Loucy (cell line): ENCODE measurements at regions not wholly inside any gene's neighbourhood (a gene's known extent, or its start where the extent isn't known, plus 50 kb on each side); places are given as distances from the start of the nearest gene placed in this dataset.

Source experiments
- H2AFZ ChIP-seq: fragments of 200-600 bp; sonication (generic); 2 replicates; pipeline ENCODE4 v1.6.0; 2016; ENCODE audit warnings: antibody characterized with exemption, mild to moderate bottlenecking, low read length, moderate library complexity
- H3F3A ChIP-seq: fragments of 200-600 bp; 2 replicates; pipeline ENCODE4 v1.6.0; 2016; ENCODE audit warnings: antibody characterized with exemption, low read depth, mild to moderate bottlenecking
- H3K27me3 ChIP-seq: fragments of 200-600 bp; sonication (generic); 2 replicates; pipeline ENCODE4 v1.6.1; 2014; ENCODE audit warnings: low read length, mild to moderate bottlenecking; ENCODE audit not compliant: insufficient read depth, poor library complexity, severe bottlenecking
- H3K36me3 ChIP-seq: fragments of 200-600 bp; sonication (generic); 2 replicates; pipeline ENCODE4 v1.6.1; 2016; ENCODE audit warnings: low read length; ENCODE audit not compliant: insufficient read depth
- H3K4me1 ChIP-seq: fragments of 200-600 bp; sonication (generic); 2 replicates; pipeline ENCODE4 v1.5.1; 2014; ENCODE audit warnings: low read length, mild to moderate bottlenecking; ENCODE audit not compliant: insufficient read depth, poor library complexity, severe bottlenecking
- H3K4me2 ChIP-seq: fragments of 200-600 bp; sonication (generic); 2 replicates; pipeline ENCODE4 v1.6.0; 2014; ENCODE audit warnings: antibody characterized with exemption, low read length, low read depth, mild to moderate bottlenecking; ENCODE audit not compliant: poor library complexity, severe bottlenecking
- H3K4me3 ChIP-seq: fragments of 200-600 bp; sonication (generic); 2 replicates; pipeline ENCODE4 v1.5.1; 2014; ENCODE audit warnings: low read length, mild to moderate bottlenecking, mixed read lengths; ENCODE audit not compliant: poor library complexity, severe bottlenecking
- H3K79me2 ChIP-seq: fragments of 200-600 bp; sonication (generic); 2 replicates; pipeline ENCODE4 v1.6.1; 2014; ENCODE audit warnings: low read length; ENCODE audit not compliant: insufficient read depth
- H3K9ac ChIP-seq: fragments of 200-600 bp; sonication (generic); 2 replicates; pipeline ENCODE4 v1.6.0; 2014; ENCODE audit warnings: mild to moderate bottlenecking, low read depth, low read length, moderate library complexity; ENCODE audit not compliant: poor library complexity, severe bottlenecking
- H3K9me2 ChIP-seq: fragments of 200-600 bp; sonication (generic); replicated peaks from 2 replicates; pipeline ENCODE4 v1.6.1; 2016; ENCODE audit warnings: low read depth, low read length, mixed read lengths
- H3K9me3 ChIP-seq: fragments of 200-600 bp; sonication (generic); 2 replicates; pipeline ENCODE4 v1.6.1; 2014; ENCODE audit warnings: mild to moderate bottlenecking, antibody characterized with exemption, low read length, low read depth; ENCODE audit not compliant: insufficient read depth
- H4K20me1 ChIP-seq: fragments of 200-600 bp; sonication (generic); 2 replicates; pipeline ENCODE4 v1.6.0; 2014; ENCODE audit warnings: antibody characterized with exemption, low read length, mild to moderate bottlenecking; ENCODE audit not compliant: insufficient read depth, poor library complexity, severe bottlenecking
- EZH2phosphoT487 ChIP-seq: fragments of 200-600 bp; IDR thresholded peaks from 2 replicates; pipeline ENCODE4 v1.6.1; 2018; ENCODE audit warnings: antibody characterized with exemption, mild to moderate bottlenecking, moderate library complexity, borderline replicate concordance
- TF ChIP-seq, protein P1 (sequence below): fragments of 200-600 bp; sonication (generic); conservative IDR thresholded peaks from 2 replicates; pipeline ENCODE4 v1.5.1; 2014; ENCODE audit warnings: mild to moderate bottlenecking, antibody characterized with exemption, low read length

DNA sequence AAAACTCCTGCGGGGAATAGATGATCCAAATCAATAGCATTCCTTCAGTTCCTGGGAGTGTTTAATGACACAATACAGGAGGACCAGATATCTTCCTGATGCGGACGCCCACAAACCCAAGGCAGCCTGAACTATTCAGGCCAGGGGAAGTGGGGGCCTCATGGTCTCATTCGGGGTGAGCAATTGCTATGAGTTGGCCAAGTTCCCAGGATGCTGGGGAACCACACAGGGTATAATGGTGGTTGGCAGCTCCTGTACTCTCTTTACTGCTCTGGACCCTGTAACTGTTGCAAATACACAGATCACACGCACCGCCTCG, 401.2 kb downstream of the IRS2 start:
- no peak for TF ChIP-seq EZH2phosphoT487
- TF ChIP-seq, protein P1, sequence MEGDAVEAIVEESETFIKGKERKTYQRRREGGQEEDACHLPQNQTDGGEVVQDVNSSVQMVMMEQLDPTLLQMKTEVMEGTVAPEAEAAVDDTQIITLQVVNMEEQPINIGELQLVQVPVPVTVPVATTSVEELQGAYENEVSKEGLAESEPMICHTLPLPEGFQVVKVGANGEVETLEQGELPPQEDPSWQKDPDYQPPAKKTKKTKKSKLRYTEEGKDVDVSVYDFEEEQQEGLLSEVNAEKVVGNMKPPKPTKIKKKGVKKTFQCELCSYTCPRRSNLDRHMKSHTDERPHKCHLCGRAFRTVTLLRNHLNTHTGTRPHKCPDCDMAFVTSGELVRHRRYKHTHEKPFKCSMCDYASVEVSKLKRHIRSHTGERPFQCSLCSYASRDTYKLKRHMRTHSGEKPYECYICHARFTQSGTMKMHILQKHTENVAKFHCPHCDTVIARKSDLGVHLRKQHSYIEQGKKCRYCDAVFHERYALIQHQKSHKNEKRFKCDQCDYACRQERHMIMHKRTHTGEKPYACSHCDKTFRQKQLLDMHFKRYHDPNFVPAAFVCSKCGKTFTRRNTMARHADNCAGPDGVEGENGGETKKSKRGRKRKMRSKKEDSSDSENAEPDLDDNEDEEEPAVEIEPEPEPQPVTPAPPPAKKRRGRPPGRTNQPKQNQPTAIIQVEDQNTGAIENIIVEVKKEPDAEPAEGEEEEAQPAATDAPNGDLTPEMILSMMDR = no peak
- H3F3A ChIP-seq = no peaks in the 10 kb centered on the region
- no peak overlapping the region for H2AFZ ChIP-seq
- no peak overlapping the region for H3K9ac ChIP-seq
- H3K9me3 ChIP-seq = no peaks in the 10 kb centered on the region
- no peaks in the 10 kb centered on the region for H3K79me2 ChIP-seq
- no peaks in the 10 kb centered on the region for H3K36me3 ChIP-seq
- H3K4me1 ChIP-seq = no peaks in the 10 kb centered on the region
- H3K27me3 ChIP-seq = no peaks in the 10 kb centered on the region
- H3K4me2 ChIP-seq = no peak overlapping the region
- no peaks in the 10 kb centered on the region for H4K20me1 ChIP-seq
- no peaks in the 10 kb centered on the region for H3K9me2 ChIP-seq
- no peak overlapping the region for H3K4me3 ChIP-seq

DNA sequence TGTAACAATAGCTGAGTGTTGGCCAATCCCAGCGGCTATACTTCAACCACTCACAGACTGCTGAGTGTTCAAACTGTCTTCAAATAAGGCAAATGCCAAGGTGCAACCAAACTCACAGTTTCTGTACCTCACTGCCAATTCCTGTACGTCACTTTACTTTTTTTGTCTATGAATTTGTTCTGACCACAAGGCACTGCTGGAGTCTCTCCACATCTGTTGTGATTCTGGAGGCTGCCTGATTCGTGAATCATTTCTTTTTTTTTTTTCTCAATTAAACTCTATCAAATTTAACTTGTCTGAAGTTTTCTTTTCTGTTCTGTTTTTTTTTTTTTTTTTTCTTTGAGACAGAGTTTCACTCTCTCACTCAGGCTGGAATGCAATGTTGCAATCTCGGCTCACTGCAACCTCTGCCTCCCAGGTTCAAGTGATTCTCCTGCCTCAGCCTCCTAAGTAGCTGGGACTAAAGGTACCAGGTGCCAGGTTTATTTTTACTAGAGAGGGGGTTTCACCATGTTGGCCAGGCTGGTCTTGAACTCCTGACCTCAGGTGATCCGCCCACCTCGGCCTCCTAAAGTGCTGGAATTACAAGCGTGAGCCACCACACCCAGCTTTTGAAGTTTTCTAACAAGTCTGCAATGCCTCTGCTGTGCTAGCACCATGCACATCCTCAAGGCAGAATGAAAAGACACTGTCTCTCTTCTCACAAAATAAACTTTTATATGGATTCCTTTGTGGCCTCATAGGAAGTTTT, 401.7 kb downstream of the IRS2 start:
- no peaks in the 10 kb centered on the region for H4K20me1 ChIP-seq
- no peaks in the 10 kb centered on the region for H3K9me2 ChIP-seq
- H3K79me2 ChIP-seq = no peaks in the 10 kb centered on the region
- H3K27me3 ChIP-seq = no peaks in the 10 kb centered on the region
- H3K9me3 ChIP-seq = no peaks in the 10 kb centered on the region
- no peaks in the 10 kb centered on the region for H3K4me1 ChIP-seq
- H3K4me2 ChIP-seq = no peak overlapping the region
- H3F3A ChIP-seq = no peaks in the 10 kb centered on the region
- H3K9ac ChIP-seq = no peak overlapping the region
- H2AFZ ChIP-seq = no peak overlapping the region
- no peaks in the 10 kb centered on the region for H3K36me3 ChIP-seq
- H3K4me3 ChIP-seq = no peak overlapping the region
- TF ChIP-seq, protein P1 = no peak
- TF ChIP-seq EZH2phosphoT487 = no peak

DNA sequence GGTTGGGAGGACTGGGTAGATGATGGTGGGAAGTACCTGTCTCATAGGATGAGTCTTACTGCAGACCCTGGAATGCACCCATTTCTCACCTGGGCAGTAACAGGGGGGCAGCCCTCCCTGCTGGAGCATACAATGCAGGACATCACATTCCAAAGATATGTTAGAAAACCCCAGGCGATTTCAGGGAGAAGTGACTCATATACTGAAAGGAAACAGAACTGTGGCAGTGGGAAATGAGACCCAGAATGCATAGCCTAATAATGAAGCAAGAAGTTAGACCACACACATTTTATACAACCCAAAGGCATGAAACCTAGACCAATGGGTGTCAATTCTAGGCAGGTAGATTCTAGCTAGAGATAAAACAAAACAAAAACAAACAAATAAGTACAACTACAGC, 402.7 kb downstream of the IRS2 start:
- Histone ChIP-seq H4K20me1 (no peaks in the 10 kb centered on the region), H3K79me2 (no peaks in the 10 kb centered on the region), H3K9me3 (no peaks in the 10 kb centered on the region), H3K9ac (no peak overlapping the region), H3K36me3 (no peaks in the 10 kb centered on the region), H3K4me2 (no peak overlapping the region), H3F3A (no peaks in the 10 kb centered on the region), H3K9me2 (no peaks in the 10 kb centered on the region), H3K4me3 (no peak overlapping the region), H2AFZ (no peak overlapping the region), H3K4me1 (no peaks in the 10 kb centered on the region), H3K27me3 (no peaks in the 10 kb centered on the region)
- no peak for TF ChIP-seq EZH2phosphoT487
- TF ChIP-seq, protein P1 = no peak
